Epithelial cell of proximal tubule (primary cell): ENCODE measurements at regions not wholly inside any gene's neighbourhood (a gene's known extent, or its start where the extent isn't known, plus 50 kb on each side); places are given as distances from the start of the nearest gene placed in this dataset.

Experiments used
- DNase-seq: peaks from one replicate; pipeline ENCODE4 v3.0.0-alpha.2; 2011; ENCODE audit warnings: low read depth
- H3K4me3 ChIP-seq: 2 replicates; pipeline ENCODE4 v1.5.1; 2011; ENCODE audit warnings: low read depth, mild to moderate bottlenecking, low read length
- CTCF ChIP-seq: conservative IDR thresholded peaks from 2 replicates; pipeline ENCODE4 v1.5.1; 2012; ENCODE audit warnings: low read depth, mild to moderate bottlenecking, low read length

DNA sequence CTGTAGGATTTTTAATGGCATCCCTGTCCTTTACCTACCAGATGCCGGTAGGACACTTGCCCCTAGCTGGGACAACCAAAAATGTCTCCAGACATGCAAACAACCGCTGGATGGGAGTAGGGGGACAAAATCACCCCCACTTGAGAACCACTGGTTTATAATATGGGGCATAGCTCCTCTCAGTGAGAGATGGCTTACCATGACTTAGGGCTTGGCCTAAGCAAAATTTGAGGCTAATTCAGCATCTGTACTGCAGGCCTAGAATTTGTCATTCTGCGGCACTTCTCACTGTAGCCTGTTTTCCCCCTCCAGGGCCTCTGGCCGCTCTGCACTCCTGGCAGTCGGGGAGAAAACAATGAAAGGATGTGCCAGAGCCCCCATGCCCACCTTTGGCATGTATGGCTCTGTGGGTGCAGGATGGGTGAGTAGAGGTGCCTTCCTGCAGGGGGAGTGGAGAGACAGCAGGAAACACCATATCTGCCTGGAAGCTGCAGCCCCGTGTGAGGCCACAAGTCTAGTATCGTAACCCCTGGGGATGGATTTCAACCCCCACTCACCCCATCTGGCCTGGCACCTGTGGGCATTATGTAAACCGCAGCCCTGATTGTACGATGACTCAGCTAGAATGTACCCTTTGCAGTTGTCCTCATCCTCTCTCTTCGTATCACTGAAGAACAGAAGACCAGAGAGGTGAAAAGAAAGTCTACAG lies 268.1 kb downstream of the SOX9 start:
- peak; percentile 58 for TF ChIP-seq CTCF
- no peak for DNase-seq

GRCh38 chr17:72390675-72391508 lies 270.1 kb downstream of the SOX9 start:
- TF ChIP-seq CTCF = no peak
- DNase-seq = no peak
- H3K4me3 ChIP-seq = no peak overlapping the region

More for the DNA sequence above, 268.1 kb downstream of the SOX9 start:
- H3K4me3 ChIP-seq = no peak overlapping the region

DNA sequence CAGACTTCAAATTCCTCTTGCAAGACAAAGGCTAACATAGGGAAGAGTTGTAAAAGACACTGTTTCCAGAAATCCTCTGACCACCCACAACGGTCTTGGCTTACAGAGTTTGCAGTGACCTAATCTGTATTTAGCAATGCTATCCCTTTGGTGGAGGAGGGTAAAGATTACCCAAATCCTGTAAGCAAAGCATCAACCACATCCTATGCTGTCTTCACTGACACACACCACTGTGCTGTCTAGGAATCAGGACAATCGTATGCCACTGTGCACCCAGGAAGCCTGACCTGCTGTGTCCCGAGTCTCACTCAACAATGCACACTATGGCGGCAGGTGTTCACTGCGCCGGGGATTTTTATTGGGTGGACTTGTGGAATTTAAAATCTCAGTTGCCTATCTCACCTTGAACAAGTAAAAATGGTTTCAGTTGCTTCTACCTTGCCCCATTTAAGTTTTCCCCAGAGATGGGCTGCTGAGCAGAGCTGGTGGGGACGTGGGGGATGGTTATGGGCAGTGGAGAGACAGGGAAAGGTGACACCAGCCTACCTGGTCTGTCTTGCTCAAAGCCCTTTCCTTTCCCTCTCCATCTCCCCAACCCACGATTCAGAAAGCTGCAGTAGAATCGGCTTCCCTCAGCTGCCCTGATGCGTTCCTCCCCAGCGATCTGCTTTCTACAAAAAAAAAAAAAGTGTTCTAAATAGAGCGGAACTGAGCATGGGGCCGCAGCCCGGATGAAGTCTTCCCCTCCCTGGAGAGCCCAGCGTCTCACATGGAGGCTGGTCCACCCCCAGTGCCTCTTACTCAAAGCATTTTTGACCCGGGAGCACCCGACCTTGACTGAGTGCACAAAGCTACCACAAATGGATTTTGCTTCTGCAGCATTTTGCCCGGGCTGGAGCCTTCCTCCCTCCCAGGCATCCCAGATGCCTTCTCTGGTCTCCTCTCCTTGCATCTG lies 271.5 kb downstream of the SOX9 start:
- peak overlapping the region; percentile 48 for H3K4me3 ChIP-seq
- no peak for TF ChIP-seq CTCF
- DNase-seq = peak; percentile 82

GRCh38 chr17:72393553-72393952 lies 272.7 kb downstream of the SOX9 start:
- DNase-seq = no peak
- TF ChIP-seq CTCF = no peak
- no peak overlapping the region for H3K4me3 ChIP-seq

- no peak for TF ChIP-seq CTCF
- H3K4me3 ChIP-seq = no peak overlapping the region
- DNase-seq = no peak
Measured at GRCh38 chr17:72394531-72394930, 273.7 kb downstream of the SOX9 start.

DNA sequence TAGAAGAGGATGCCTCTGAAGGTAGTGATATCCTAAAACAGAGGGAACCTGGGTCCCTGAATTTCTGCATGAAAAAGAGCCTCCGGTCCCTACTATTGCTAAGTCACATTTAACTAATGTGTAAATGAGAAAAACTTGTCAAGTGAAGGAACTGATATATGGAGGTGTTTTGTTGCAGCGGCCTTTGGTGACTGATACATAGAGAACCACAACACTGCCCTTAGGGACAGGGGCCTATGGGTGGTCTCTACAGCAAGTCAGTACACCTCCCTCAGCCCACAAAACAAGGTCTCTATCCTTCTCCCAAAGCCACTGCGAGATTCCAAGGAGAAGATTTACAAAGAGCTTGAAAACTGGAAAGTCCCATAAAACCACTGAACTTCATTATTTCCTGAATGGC lies 275.3 kb downstream of the SOX9 start:
- no peak for DNase-seq
- no peak overlapping the region for H3K4me3 ChIP-seq

More for the DNA sequence above, 275.3 kb downstream of the SOX9 start:
- no peak for TF ChIP-seq CTCF
